ENCODE measurements at regions not wholly inside any gene's neighbourhood (a gene's known extent, or its start where the extent isn't known, plus 50 kb on each side); places are given as distances from the start of the nearest gene placed in this dataset.

DNA sequence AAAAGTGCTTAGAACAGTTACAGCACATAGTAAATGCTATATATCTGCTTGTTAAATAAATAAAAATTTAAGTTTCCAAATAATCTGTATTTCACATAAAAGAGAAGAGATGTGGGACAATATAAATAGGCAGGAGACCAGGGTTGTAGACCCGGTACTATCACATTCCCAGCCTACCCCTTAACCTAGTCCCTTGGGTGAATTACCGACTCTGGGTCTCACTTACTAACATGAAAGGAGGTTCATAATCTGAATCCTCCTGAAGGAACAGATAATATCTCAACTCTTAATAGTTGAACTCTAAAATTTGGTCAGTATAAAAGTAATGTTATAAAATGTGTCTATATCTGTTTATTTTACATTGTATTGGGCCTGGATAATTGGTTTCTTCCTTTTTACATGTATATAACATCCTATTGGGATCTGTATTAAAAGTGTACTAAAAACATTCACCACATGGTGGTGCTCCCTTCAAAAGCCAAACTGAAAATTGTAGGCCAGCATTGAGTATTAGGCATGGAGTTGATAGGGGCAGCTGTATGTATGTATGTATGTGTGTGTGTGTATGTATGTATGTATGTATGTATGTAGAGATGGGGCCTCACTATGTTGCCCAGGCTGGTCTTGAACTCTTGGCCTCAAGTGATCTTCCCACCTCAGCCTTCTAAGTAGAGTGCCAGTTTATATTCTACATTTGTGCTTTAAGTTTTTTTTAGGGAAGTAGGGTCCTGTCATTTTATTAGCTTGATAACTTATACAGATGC lies 64.2 kb upstream of the ABL1 start:
- no peaks in the 10 kb centered on the region for H3K9me3 ChIP-seq (ENCODE audit: control insufficient read depth, low read length, poor library complexity, severe bottlenecking)
- no peaks in the 10 kb centered on the region for H3K27me3 Mint-ChIP-seq
- no peak for DNase-seq

DNA sequence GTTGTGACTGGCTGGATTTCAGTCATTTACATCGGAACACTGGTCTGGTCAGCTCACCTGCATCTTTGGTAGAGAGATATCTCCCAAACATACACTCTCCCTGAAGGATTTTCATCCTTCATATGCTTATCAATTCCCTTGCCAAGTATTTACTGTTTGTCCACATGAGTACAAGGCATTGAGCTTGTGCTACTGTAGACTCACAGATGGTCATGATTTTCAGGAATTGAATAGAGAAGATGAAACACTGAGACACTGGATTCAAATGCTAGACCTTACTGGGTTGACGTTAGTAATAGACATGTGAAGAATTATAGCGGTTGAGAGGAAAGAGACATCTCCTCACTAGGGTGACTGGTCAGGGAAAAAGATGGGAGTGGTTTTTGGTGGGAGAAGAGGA lies 62.9 kb upstream of the ABL1 start:
- H3K4me1 Mint-ChIP-seq, result peaks cover 32% of the 10 kb centered on the region

More for the DNA sequence above, 64.2 kb upstream of the ABL1 start:
- no peak overlapping the region for H3K4me3 Mint-ChIP-seq
- peaks cover 4% of the 10 kb centered on the region for H3K36me3 Mint-ChIP-seq (ENCODE audit: low read depth)
- H3K4me1 Mint-ChIP-seq, result peaks cover 37% of the 10 kb centered on the region
- H3K27ac Mint-ChIP-seq, result no peak overlapping the region
- ATAC-seq, result peak; percentile 62

DNA sequence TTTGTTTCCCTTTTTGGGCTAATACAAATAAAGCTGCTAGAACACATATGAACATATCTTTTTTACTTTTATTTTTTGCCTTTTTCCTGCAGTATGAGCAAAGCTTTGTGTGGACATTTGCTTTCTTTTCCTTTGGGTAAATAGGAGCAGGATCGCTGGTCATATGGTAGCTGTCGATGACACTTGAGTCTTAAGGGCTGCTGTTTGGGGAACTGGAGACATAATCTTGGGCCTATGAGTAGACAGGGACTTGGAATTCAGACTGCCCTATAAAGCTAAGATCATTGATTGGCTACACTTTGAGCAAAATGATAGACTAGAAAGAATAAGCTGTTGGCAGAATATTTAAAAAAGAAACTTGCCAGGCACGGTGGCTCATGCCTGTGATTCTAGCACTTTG lies 60.9 kb upstream of the ABL1 start:
- no peak for ATAC-seq
- H3K4me1 Mint-ChIP-seq, result peaks cover 33% of the 10 kb centered on the region
- H3K27me3 Mint-ChIP-seq, result no peaks in the 10 kb centered on the region
- peaks cover 4% of the 10 kb centered on the region for H3K36me3 Mint-ChIP-seq (ENCODE audit: low read depth)
- no peaks in the 10 kb centered on the region for H3K9me3 ChIP-seq (ENCODE audit: control insufficient read depth, low read length, poor library complexity, severe bottlenecking)
- no peak for DNase-seq
- no peak overlapping the region for H3K27ac Mint-ChIP-seq
- no peak overlapping the region for H3K4me3 Mint-ChIP-seq

More for the DNA sequence above, 62.9 kb upstream of the ABL1 start:
- Mint-ChIP-seq H3K27me3 (no peaks in the 10 kb centered on the region), H3K4me3 (no peak overlapping the region), H3K36me3 (ENCODE audit: low read depth) (peaks cover 4% of the 10 kb centered on the region), H3K27ac (no peak overlapping the region)
- ATAC-seq (no peak), DNase-seq (no peak)
- H3K9me3 ChIP-seq (ENCODE audit: control insufficient read depth, low read length, poor library complexity, severe bottlenecking), result no peaks in the 10 kb centered on the region

DNA sequence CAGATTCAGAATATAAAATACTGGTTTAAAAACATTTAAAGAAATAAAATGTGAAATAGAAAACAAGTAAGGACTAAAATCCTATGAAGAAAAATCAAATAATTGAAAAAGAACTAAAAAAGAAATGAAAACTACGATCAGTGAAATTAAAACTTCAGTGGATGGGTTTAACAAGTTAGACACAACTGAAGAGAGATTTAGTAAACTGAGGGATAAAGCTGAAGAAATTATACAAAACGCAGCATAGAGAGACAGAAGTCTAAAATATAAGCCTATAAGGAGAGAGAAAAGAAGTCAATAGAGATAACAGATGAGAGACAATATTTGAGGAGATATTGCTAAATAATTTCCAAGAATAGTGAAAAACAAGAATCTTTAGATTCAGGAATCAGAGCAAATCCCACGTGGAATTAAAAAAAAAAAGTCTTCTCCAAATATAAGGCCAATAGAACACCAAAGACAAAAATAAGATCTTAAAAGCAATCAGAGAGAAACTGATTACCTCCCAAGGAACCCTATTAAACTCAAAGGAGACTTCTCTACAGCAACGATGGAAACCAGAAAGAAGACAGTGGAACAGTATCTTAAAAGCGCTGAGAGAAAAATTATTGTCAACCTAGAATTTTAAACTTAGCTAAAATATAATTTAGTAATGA lies 59.6 kb upstream of the ABL1 start:
- Mint-ChIP-seq H3K27ac (no peak overlapping the region), H3K4me1 (peaks cover 29% of the 10 kb centered on the region), H3K27me3 (no peaks in the 10 kb centered on the region), H3K36me3 (ENCODE audit: low read depth) (peaks cover 4% of the 10 kb centered on the region), H3K4me3 (no peak overlapping the region)
- no peaks in the 10 kb centered on the region for H3K9me3 ChIP-seq (ENCODE audit: control insufficient read depth, low read length, poor library complexity, severe bottlenecking)
- ATAC-seq (no peak), DNase-seq (no peak)

DNA sequence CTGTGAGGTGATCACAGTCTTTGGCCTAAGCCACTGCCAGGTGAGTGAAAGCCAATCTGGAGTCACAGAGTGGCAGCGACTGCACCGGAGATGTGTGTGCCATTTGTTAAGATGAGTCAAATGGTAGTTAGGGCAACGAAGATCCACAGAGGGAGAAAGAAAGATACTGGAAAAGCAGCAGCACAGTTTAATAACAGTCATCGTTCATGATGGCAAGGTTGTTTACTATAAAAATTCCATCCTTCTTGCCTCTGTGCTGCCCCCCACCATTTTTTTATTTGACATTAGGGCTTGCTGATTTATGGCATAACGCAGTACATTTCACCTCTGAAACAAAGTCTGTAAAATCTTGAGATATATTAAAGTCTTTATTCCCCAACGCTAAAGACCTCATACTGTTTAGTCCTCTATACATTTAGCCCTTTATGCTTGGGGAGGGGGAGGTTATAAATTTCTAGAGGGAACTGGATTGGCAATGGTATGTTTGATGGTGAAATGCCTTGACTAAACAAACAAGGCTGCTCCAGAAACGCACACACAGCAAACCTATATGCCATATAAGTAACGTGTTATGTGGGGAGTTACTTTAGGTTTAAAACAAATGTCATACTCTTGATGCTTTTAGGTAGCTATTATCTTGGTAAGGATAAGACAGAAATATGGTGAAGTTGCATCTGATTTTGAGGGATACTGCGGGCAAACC lies 55.8 kb upstream of the ABL1 start:
- DNase-seq (no peak), ATAC-seq (no peak)
- H3K4me1 Mint-ChIP-seq, result peaks cover 27% of the 10 kb centered on the region
- no peaks in the 10 kb centered on the region for H3K27me3 Mint-ChIP-seq
- no peak overlapping the region for H3K4me3 Mint-ChIP-seq
- H3K36me3 Mint-ChIP-seq (ENCODE audit: low read depth), result peaks cover 4% of the 10 kb centered on the region
- no peak overlapping the region for H3K27ac Mint-ChIP-seq
- H3K9me3 ChIP-seq (ENCODE audit: control insufficient read depth, low read length, poor library complexity, severe bottlenecking), result no peaks in the 10 kb centered on the region

DNA sequence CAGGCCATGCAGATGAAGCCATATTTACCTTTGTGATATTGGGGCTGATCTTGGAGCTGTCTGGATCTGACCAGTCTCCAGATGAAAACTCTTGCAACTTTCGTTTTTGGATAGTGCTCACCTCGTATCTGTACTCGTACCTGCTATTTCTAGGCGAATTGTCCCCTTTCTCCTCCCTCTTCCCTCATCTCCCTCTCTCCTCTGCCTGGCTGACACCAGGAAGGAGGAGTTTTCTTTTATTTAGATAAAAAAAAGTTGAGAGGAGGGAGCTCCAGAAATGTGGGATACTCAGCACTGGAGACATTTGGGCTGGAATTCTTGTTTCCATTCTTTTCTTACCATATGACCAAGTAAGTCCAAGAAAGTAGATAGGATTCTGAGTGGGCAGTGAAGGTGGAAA lies 54.6 kb upstream of the ABL1 start:
- H3K4me1 Mint-ChIP-seq, result peaks cover 24% of the 10 kb centered on the region
- H3K36me3 Mint-ChIP-seq (ENCODE audit: low read depth), result peaks cover 4% of the 10 kb centered on the region
- no peak overlapping the region for H3K4me3 Mint-ChIP-seq
- DNase-seq (no peak), ATAC-seq (no peak)
- no peaks in the 10 kb centered on the region for H3K9me3 ChIP-seq (ENCODE audit: control insufficient read depth, low read length, poor library complexity, severe bottlenecking)
- no peak overlapping the region for H3K27ac Mint-ChIP-seq
- H3K27me3 Mint-ChIP-seq, result no peaks in the 10 kb centered on the region

DNA sequence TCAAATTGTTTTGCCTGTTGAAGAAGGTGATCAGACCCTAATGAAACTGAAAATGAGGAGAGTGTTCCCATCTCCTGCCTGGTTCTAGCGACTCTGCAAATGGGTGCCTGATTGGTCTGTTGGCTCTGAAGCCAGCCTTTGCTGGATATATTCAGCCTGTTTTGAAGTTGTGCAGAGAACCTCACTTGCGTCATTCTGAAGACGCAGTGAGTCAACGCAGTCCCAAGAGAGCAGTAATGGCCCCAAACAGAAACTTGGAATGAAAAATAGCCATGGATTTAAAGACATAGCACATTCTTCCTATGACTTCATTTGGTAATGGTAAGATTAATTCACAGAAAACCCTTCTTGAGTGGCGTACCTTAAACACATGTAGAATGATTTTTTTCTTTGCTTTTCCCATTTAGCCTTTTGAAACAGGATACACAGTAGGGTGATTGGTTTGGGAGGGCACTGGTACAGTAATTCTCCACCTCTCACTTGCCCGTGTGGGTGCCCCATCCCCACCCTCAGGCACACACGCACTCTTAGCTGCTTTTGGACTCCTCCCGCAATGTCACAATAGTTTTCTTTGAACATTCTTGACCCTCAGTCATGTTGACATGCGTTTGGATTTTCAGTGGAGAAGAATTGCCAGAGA lies 54.1 kb upstream of the ABL1 start:
- DNase-seq (no peak), ATAC-seq (no peak)
- Mint-ChIP-seq H3K4me3 (no peak overlapping the region), H3K36me3 (ENCODE audit: low read depth) (peaks cover 4% of the 10 kb centered on the region), H3K27me3 (no peaks in the 10 kb centered on the region), H3K4me1 (peaks cover 26% of the 10 kb centered on the region), H3K27ac (peak overlapping the region; percentile 2)
- H3K9me3 ChIP-seq (ENCODE audit: control insufficient read depth, low read length, poor library complexity, severe bottlenecking), result no peaks in the 10 kb centered on the region

DNA sequence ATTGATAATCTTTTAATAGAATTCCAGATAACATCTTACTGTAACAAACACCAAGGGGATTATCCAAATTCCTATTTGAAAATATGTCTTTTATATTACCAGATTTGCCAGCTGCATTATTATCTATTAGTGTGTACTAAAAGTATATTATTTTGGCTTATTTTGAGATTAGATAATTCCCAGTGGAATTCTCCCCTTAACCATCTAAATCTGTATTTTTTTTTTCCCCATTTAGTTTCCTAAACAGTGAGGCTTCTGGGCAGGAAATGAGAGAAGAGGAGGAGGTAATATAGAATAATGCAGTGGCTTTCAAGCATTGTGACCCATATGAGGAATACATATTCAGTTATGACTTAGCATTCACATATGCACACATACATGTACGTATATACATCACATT lies 53.5 kb upstream of the ABL1 start:
- DNase-seq, result no peak
- Mint-ChIP-seq H3K4me1 (peaks cover 31% of the 10 kb centered on the region), H3K36me3 (ENCODE audit: low read depth) (peaks cover 4% of the 10 kb centered on the region), H3K27me3 (no peaks in the 10 kb centered on the region), H3K27ac (peak overlapping the region; percentile 2), H3K4me3 (no peak overlapping the region)
- no peak for ATAC-seq
- no peaks in the 10 kb centered on the region for H3K9me3 ChIP-seq (ENCODE audit: control insufficient read depth, low read length, poor library complexity, severe bottlenecking)

DNA sequence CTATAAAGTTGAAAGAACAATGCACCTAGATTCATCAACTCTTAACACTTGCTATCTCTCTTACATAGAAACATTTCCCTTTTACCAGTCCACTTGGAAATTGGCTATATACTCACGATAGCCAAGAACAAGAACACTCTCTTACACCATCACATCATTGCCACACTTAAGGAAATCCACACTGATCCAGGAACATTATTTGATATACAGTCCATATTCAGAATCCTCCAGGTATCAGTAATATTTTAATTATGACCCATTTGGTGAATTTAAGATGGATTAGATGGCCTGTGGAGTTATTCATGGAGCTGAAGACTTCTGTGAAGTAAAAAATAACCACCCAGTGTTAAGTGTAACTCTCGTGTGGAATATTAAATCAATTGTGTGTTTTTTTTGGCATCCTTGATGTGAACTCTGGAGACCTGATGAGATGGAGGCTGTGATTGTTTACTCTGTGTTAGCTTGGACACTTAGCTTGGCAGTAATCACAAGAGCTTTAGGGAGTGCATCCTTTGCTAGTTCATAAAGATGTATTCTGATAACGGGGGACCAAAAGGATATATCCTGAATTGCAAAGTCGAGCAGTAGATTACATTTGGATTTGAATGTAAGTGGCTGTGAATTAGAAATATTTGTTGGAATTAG lies 52.0 kb upstream of the ABL1 start:
- Mint-ChIP-seq H3K27ac (no peak overlapping the region), H3K36me3 (ENCODE audit: low read depth) (peaks cover 4% of the 10 kb centered on the region), H3K4me1 (peaks cover 29% of the 10 kb centered on the region), H3K27me3 (no peaks in the 10 kb centered on the region), H3K4me3 (no peak overlapping the region)
- DNase-seq (no peak), ATAC-seq (no peak)
- no peaks in the 10 kb centered on the region for H3K9me3 ChIP-seq (ENCODE audit: control insufficient read depth, low read length, poor library complexity, severe bottlenecking)

DNA sequence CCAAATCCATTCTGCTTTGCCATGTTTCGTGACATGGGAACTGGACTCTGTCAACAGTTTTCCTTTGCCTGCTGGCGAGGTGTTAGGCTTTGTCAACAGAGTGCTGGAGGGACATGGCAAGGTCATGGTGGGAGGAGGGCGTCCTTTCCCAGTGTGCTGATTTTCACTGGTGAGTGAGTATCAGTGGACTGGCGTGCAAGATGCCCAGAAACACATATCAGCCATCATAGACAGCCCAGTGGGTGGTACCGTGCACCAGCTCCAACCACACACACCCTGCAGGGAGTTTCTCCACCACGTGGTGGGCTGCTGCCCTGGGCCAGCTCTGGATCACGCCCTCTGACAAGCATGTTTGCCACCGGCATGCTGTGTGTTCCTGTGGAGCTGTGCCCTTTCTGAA lies 50.0 kb upstream of the ABL1 start:
- Mint-ChIP-seq H3K27ac (no peak overlapping the region), H3K4me1 (peaks cover 22% of the 10 kb centered on the region), H3K36me3 (ENCODE audit: low read depth) (peaks cover 4% of the 10 kb centered on the region)

More for the DNA sequence above, 50.0 kb upstream of the ABL1 start:
- H3K9me3 ChIP-seq (ENCODE audit: control insufficient read depth, low read length, poor library complexity, severe bottlenecking), result no peaks in the 10 kb centered on the region
- H3K27me3 Mint-ChIP-seq, result no peaks in the 10 kb centered on the region
- ATAC-seq, result no peak
- no peak overlapping the region for H3K4me3 Mint-ChIP-seq
- DNase-seq, result no peak

All from T-helper 17 cell (primary cell).